ENCODE measurements at regions not wholly inside any gene's neighbourhood (a gene's known extent, or its start where the extent isn't known, plus 50 kb on each side); places are given as distances from the start of the nearest gene placed in this dataset.
"Not testable (repeated sequence)": the region's sequence is repeated elsewhere in the genome, so short reads cannot be mapped to it uniquely, and the experiment has no call there.

- intact Hi-C loops (cut with DNase I), result no loop called here
- DNase-seq (ENCODE audit: missing footprints) (no peak), ATAC-seq (no peak)
Observed at GRCh38 chr15:69608661-69609060, 156.0 kb downstream of the RPLP1 start.

DNA sequence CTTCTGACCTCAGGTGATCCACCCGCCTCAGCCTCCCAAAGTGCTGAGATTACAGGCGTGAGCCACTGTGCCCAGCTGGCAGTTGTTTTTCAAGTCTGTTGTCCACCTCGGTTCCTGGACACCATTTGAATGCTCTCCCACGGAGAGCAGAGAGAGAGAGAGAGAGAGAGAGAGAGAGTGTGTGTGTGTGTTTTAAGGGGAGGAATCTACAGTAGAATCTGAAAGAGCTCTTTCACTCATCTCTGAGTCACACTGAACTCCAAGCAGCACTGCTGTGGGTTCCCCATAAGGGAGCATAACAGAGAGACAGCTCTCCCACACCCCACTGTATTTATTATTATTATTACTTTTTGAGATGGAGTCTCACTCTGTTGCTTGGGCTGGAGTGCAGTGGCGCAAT is 156.6 kb downstream of the RPLP1 start:
- ATAC-seq, result no peak
- no peak for DNase-seq (ENCODE audit: missing footprints)
- intact Hi-C loops (cut with DNase I), result no loop called here

DNA sequence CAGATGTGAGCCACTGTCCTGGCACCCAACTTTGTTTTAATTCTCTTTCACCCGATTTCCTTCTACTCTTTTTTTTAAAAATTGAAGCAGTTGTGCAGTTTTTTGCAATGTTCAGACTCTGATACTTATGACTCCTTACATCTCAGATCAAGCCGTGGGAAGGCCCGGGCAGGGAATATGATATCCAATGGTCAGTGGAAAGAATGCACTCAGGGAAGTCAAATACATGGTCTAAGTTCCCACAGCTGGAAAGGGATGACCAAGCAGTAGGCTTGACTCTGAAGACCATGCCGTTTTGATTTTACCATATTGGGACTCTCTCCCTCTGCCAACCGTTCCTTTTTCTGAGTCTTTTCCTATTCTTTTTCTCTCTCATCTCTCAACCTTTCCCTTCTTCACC is 157.2 kb downstream of the RPLP1 start:
- ATAC-seq, result no peak
- intact Hi-C loops (cut with DNase I), result no loop called here

GRCh38 chr15:69610277-69610676 is 157.7 kb downstream of the RPLP1 start:
- DNase-seq (ENCODE audit: missing footprints) (no peak), ATAC-seq (no peak)
- intact Hi-C loops (cut with DNase I), result no loop called here

More for the DNA sequence above, 157.2 kb downstream of the RPLP1 start:
- DNase-seq (ENCODE audit: missing footprints), result no peak

GRCh38 chr15:69610858-69611257 is 158.2 kb downstream of the RPLP1 start:
- ATAC-seq (no peak), DNase-seq (ENCODE audit: missing footprints) (no peak)
- intact Hi-C loops (cut with DNase I), result no loop called here

GRCh38 chr15:69612112-69612511 is 159.5 kb downstream of the RPLP1 start:
- DNase-seq (ENCODE audit: missing footprints) (no peak), ATAC-seq (no peak)
- intact Hi-C loops (cut with DNase I), result no loop called here

- intact Hi-C loops (cut with DNase I), result no loop called here
- no peak for ATAC-seq
- DNase-seq (ENCODE audit: missing footprints), result no peak
Observed at GRCh38 chr15:69613182-69613581, 160.6 kb downstream of the RPLP1 start.

DNA sequence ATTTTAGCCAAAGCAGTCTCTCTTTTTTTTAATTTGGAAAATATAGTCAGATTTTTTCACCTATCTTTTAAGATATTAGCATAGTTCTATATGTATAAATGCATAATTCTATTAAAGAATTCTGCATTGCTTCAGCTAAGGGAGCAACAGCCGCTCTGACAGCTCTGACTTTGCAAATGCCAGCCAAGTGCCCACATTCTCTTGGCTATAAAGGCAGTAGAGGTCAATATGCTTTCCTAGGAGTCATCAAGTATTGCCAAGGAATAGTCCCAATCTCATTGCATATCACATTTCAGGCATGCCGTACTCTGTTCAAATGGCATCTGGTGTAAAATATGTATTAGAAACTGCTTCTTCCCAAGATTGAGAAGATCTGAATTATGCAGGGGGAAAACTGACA is 161.4 kb downstream of the RPLP1 start:
- no peak for ATAC-seq
- intact Hi-C loops (cut with DNase I), result no loop called here
- DNase-seq (ENCODE audit: missing footprints), result no peak

- intact Hi-C loops (cut with DNase I), result no loop called here
- no peak for ATAC-seq
- no peak for DNase-seq (ENCODE audit: missing footprints)
Observed at GRCh38 chr15:69615736-69616135, 163.1 kb downstream of the RPLP1 start.

GRCh38 chr15:69616558-69616957 is 163.9 kb downstream of the RPLP1 start:
- DNase-seq (ENCODE audit: missing footprints) (no peak), ATAC-seq (no peak)
- intact Hi-C loops (cut with DNase I), result no loop called here

GRCh38 chr15:69617144-69617543 is 164.5 kb downstream of the RPLP1 start:
- DNase-seq (ENCODE audit: missing footprints); intact Hi-C loops (cut with DNase I); ATAC-seq: not testable (repeated sequence)

- intact Hi-C loops (cut with DNase I), result no loop called here
- no peak for ATAC-seq
- no peak for DNase-seq (ENCODE audit: missing footprints)
Observed at GRCh38 chr15:69623392-69624154, 171.0 kb downstream of the RPLP1 start.

DNA sequence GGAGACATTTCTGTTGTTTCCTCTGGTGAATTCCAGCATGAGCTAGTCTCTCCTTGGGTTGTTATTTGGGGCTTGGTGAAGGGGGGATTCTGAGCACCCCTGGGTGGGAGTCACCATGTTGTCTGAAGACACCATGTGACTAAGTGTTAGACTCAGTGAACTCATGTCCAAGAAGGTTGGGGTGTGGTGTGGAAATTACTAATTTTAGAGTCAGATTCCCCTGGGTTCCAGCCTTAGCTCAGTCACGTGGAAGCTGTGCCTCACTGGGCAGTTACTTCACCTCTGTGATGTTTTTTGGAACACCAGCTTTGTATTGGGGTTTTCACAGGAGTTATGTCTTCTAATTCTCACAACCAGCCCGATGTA is 171.5 kb downstream of the RPLP1 start:
- intact Hi-C loops (cut with DNase I), result no loop called here
- DNase-seq (ENCODE audit: missing footprints), result no peak
- no peak for ATAC-seq

DNA sequence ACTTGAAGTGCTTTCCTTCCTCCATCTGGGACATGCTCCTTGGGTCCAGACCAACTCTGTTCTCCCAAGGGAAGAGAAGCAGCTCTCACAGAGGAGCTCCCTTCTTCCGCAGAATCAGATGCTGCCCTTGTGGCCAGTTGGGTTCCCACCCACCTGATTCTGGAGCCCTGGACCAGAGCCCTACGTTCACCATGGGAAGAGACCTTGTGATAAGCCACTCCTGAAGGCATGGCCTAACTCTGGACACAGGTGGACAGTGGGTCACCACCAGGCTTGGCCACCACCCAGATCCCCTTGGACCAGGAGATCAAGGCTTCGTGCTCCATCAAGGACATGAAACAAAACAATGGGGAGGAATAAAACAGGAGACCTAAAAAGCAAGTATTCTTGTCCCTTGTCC is 172.2 kb downstream of the RPLP1 start:
- intact Hi-C loops (cut with DNase I), result no loop called here
- DNase-seq (ENCODE audit: missing footprints), result no peak
- ATAC-seq, result no peak

DNA sequence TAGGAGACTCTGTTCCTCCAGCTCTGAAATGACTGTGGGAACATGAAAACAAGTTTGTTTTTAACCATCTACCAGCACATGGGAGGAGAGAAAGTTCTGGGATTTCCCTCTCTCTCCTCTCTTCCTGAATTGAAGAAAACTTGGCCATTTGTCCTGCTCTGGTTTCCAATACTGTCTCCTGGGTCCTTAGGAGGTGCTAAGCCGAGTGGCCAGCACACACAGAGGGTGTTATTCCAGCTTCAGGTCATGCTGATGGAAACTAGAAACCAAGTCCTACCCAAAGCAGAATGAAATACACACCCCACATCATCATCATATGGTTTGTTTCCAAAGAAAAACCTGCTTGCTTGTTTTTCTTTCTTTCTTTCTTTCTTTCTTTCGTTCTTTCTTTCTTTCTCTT is 172.7 kb downstream of the RPLP1 start:
- ATAC-seq (no peak), DNase-seq (ENCODE audit: missing footprints) (no peak)
- intact Hi-C loops (cut with DNase I), result no loop called here

- no peak for DNase-seq (ENCODE audit: missing footprints)
- intact Hi-C loops (cut with DNase I), result no loop called here
Observed at GRCh38 chr15:69626095-69627066, 173.8 kb downstream of the RPLP1 start.

GRCh38 chr15:69627548-69628158 is 175.0 kb downstream of the RPLP1 start:
- no peak for ATAC-seq
- intact Hi-C loops (cut with DNase I), result no loop called here
- DNase-seq (ENCODE audit: missing footprints), result no peak

More at GRCh38 chr15:69626095-69627066, 173.8 kb downstream of the RPLP1 start:
- ATAC-seq, result no peak

DNA sequence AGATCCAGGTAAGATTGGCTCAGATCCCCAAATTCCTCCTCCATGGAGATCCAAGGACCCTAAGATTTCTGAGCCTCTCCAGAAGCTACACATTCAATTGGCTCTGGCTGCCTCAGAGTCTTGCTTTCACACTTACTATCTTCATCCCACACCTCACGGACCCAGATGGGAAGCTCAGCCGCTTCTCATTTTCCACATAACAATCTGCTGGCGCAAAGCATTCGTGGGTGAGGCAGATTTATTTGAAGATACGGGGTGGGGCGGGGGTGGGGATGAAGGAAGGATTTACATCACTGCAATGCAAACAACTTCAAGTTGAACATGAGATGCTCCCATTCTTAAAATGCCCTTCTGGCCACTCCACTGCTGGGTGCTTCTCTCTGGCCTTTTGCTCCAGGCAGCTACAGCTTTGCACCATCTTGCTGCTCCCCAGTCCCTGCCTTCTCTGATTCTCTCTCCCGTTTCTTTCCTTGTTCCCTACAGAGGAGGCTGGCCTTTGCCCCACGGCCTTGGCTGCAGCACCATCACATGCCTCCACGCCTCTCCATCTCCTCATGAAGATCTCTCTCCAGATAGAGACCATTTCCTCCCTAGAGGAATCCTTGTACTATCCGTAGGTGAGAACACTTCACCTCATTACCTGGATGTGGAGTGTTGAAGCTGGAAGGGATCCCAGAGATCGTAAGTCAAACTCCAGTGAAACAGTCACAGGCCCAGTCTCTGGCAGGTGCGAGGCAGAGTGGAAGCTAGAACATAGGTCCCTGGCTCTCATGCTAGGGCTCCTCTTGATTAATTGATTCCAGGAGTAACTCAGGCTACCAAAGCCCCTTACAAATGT is 175.9 kb downstream of the RPLP1 start:
- no peak for DNase-seq (ENCODE audit: missing footprints)
- intact Hi-C loops (cut with DNase I), result no loop called here

More for the DNA sequence above, 175.9 kb downstream of the RPLP1 start:
- no peak for ATAC-seq

Data from Right ventricle myocardium inferior (tissue), 1 donor.